ENCODE measurements at regions not wholly inside any gene's neighbourhood (a gene's known extent, or its start where the extent isn't known, plus 50 kb on each side); places are given as distances from the start of the nearest gene placed in this dataset.

GRCh38 chr10:44467900-44468299 is 83.0 kb upstream of the CXCL12 start:
- H3K4me1 Mint-ChIP-seq (ENCODE audit: low read depth, unreplicated experiment): no peaks in the 10 kb centered on the region
- peaks cover 4% of the 10 kb centered on the region for H3K27me3 Mint-ChIP-seq (ENCODE audit: unreplicated experiment)
- H3K4me3 Mint-ChIP-seq (ENCODE audit: unreplicated experiment): no peak overlapping the region
- DNase-seq: no peak
- H3K9me3 Mint-ChIP-seq (ENCODE audit: unreplicated experiment): no peaks in the 10 kb centered on the region
- no peak for TF ChIP-seq CTCF (IDR thresholded peaks at IDR 0.05; ENCODE audit: partially characterized antibody, unreplicated experiment)
- H3K36me3 Mint-ChIP-seq (ENCODE audit: unreplicated experiment): no peaks in the 10 kb centered on the region
- H3K27ac Mint-ChIP-seq (ENCODE audit: unreplicated experiment): no peak overlapping the region

GRCh38 chr10:44468525-44468924 is 83.6 kb upstream of the CXCL12 start:
- Mint-ChIP-seq H3K27me3 (ENCODE audit: unreplicated experiment) (peaks cover 4% of the 10 kb centered on the region), H3K27ac (ENCODE audit: unreplicated experiment) (no peak overlapping the region), H3K4me1 (ENCODE audit: low read depth, unreplicated experiment) (no peaks in the 10 kb centered on the region), H3K36me3 (ENCODE audit: unreplicated experiment) (no peaks in the 10 kb centered on the region), H3K4me3 (ENCODE audit: unreplicated experiment) (no peak overlapping the region), H3K9me3 (ENCODE audit: unreplicated experiment) (no peaks in the 10 kb centered on the region)
- DNase-seq: no peak
- TF ChIP-seq CTCF (IDR thresholded peaks at IDR 0.05; ENCODE audit: partially characterized antibody, unreplicated experiment): no peak

GRCh38 chr10:44468965-44469364 is 84.1 kb upstream of the CXCL12 start:
- H3K36me3 Mint-ChIP-seq (ENCODE audit: unreplicated experiment): no peaks in the 10 kb centered on the region
- peaks cover 4% of the 10 kb centered on the region for H3K27me3 Mint-ChIP-seq (ENCODE audit: unreplicated experiment)
- DNase-seq: no peak
- H3K4me1 Mint-ChIP-seq (ENCODE audit: low read depth, unreplicated experiment): no peaks in the 10 kb centered on the region
- no peak for TF ChIP-seq CTCF (IDR thresholded peaks at IDR 0.05; ENCODE audit: partially characterized antibody, unreplicated experiment)
- H3K4me3 Mint-ChIP-seq (ENCODE audit: unreplicated experiment): no peak overlapping the region
- H3K27ac Mint-ChIP-seq (ENCODE audit: unreplicated experiment): no peak overlapping the region
- H3K9me3 Mint-ChIP-seq (ENCODE audit: unreplicated experiment): no peaks in the 10 kb centered on the region

GRCh38 chr10:44470784-44471183 is 85.9 kb upstream of the CXCL12 start:
- Mint-ChIP-seq H3K4me3 (ENCODE audit: unreplicated experiment) (no peak overlapping the region), H3K36me3 (ENCODE audit: unreplicated experiment) (no peaks in the 10 kb centered on the region), H3K4me1 (ENCODE audit: low read depth, unreplicated experiment) (no peaks in the 10 kb centered on the region), H3K9me3 (ENCODE audit: unreplicated experiment) (no peaks in the 10 kb centered on the region), H3K27ac (ENCODE audit: unreplicated experiment) (no peak overlapping the region), H3K27me3 (ENCODE audit: unreplicated experiment) (peaks cover 4% of the 10 kb centered on the region)
- no peak for TF ChIP-seq CTCF (IDR thresholded peaks at IDR 0.05; ENCODE audit: partially characterized antibody, unreplicated experiment)
- DNase-seq: no peak

- H3K4me1 Mint-ChIP-seq (ENCODE audit: low read depth, unreplicated experiment): no peaks in the 10 kb centered on the region
- peaks cover 4% of the 10 kb centered on the region for H3K27me3 Mint-ChIP-seq (ENCODE audit: unreplicated experiment)
- H3K4me3 Mint-ChIP-seq (ENCODE audit: unreplicated experiment): no peak overlapping the region
- no peaks in the 10 kb centered on the region for H3K9me3 Mint-ChIP-seq (ENCODE audit: unreplicated experiment)
- H3K27ac Mint-ChIP-seq (ENCODE audit: unreplicated experiment): no peak overlapping the region
- no peak for TF ChIP-seq CTCF (IDR thresholded peaks at IDR 0.05; ENCODE audit: partially characterized antibody, unreplicated experiment)
- H3K36me3 Mint-ChIP-seq (ENCODE audit: unreplicated experiment): no peaks in the 10 kb centered on the region
- no peak for DNase-seq
These were observed 86.5 kb upstream of the CXCL12 start for GRCh38 chr10:44471410-44471809.

Data from glutamatergic neuron (in vitro differentiated cells).